HG03520 (cell line): ENCODE measurements at regions not wholly inside any gene's neighbourhood (a gene's known extent, or its start where the extent isn't known, plus 50 kb on each side); places are given as distances from the start of the nearest gene placed in this dataset.
"Not testable (repeated sequence)": the region's sequence is repeated elsewhere in the genome, so short reads cannot be mapped to it uniquely, and the experiment has no call there.

Experiments used
- ATAC-seq: cut with Tn5 transposase; IDR thresholded peaks from one replicate; pipeline ENCODE4 v1.9.1; 2021; ENCODE audit warnings: mild to moderate bottlenecking, moderate library complexity; ENCODE audit not compliant: unreplicated experiment

DNA sequence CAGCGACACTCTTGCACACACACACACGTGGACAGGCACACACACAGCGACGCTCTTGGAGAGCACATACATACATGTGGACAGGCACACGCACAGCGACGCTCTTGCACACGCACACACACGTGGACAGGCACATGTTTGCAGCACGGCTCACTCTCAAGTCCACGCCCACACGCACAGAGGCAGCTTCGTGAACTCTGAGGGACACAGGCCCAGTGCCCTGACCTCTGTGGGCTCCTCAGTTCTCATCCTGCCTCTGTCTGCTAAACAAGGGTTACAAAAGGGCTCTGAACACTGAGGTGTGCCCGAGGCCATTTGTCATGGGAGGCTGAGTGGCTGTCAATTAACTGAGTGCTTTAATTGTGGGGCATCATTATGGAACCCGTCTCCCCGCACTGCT lies 558.8 kb upstream of the ADAMTS16 start:
- no peak for ATAC-seq

DNA sequence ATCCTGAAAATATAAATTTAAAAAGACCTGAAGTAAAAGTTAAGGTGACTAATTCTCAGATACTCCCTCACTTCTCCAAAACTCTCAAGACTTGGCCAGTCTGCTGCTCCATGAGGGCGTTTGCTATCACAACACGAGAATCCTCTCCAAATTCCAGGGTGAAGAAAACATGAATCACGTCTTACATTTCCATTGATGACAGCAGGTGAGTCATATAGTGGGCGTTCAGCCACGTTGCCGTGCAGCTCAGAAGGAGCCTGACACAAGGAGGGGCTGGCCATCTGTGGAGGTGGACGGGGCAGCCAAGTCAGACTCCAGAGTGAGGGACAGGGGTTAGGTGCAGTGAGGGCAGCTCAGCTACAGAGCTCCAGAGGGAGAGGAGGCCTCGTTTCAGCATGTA lies 555.1 kb upstream of the ADAMTS16 start:
- no peak for ATAC-seq

DNA sequence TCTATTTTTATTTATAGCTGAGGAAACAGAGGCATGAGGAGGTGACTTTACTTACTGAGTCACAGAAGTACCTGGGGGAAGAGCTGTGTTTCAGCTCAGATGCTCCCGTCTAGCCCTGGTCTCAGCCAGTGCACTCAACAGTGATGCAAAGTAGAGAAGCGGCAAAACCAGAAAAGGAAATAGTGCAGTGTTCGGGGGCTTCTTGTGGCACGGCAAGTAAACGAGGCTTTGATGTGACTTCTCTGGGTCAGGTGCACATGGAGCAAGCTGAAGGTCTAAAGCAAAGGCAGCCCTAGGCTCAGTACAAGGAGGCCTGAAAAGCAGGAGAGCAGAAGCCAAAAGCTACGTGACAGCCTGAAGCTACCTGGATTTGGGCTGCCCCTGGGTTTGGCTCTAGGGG lies 526.7 kb upstream of the ADAMTS16 start:
- no peak for ATAC-seq

DNA sequence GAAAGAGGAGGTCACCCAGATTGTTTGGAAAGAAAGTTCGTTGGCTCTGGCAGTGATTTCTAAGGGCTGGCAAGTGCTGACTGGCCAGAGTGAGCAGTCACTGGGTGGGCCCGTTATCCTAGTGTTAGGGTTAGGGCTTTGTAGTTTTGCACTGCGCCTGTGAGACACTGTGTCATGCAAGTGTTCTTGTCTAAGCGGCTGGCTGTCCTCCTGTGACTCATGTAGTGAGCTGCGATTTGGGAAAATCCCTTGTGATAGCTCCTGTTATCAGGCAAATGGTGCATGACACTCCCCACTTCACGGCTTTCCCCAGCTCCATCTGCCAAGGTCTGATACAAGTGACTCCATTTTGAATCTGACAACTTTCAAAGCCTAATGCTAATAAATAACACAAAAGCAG lies 526.0 kb upstream of the ADAMTS16 start:
- no peak for ATAC-seq

DNA sequence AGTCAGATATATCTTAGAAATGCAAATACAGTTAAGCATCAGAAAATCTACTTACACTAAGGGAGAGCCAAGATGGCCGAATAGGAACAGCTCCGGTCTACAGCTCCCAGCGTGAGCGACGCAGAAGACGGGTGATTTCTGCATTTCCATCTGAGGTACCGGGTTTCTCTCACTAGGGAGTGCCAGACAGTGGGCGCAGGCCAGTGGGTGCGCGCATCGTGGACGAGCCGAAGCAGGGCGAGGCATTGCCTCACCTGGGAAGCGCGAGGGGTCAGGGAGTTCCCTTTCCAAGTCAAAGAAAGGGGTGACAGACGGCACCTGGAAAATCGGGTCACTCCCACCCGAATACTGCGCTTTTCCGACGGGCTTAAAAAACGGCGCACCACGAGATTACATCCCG lies 524.8 kb upstream of the ADAMTS16 start:
- not testable (repeated sequence) for ATAC-seq

DNA sequence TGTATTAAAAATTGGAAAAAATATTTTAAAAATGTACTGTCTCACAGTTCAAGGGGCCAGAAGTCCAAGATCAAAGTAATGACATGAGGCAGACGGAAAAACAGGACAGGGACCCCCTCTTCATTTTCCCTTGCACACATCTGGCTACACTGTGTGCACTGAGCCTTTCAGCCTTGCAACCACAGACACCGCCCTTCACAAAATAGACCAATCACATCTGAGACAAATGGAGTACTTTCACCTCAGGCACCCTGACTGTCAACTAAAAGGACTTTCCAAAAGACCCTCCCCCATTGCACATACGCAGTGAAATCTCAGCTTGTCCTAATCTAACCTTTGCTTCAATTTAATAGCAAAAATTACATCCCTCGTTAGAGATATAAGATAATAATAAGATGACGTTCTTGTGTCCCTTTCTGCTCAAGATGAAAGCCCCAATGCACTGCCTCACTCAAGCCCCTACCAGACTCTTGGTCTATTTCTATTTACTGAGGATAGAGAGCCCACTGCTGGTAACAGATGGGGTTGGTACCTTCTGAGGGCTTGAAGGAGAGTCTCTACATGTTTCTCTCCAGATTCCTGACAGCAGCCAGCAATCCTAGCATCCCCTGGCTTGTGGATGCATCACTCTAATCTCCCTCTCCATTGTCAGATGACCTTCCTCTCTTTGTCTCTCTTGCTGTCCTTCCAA lies 514.8 kb upstream of the ADAMTS16 start:
- no peak for ATAC-seq

DNA sequence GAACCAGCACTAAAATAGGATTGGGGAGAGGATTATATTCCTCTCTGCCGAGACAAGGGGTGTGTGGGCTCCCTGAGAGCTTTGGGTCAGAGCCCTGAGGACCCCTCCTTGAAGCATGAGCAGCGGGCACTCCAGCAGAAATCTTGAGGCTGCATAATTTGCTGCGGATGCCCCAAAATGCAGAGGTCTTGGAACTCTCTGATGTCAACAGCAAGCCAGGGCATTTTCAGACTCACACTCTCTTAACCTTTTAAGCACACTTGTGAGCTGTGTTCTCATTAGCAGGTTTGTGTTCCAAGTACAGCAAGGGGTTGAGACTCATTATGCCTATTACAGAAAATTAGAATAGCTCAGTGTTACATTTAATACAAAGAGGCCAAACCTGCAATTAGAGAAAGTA lies 513.0 kb upstream of the ADAMTS16 start:
- ATAC-seq, result no peak

DNA sequence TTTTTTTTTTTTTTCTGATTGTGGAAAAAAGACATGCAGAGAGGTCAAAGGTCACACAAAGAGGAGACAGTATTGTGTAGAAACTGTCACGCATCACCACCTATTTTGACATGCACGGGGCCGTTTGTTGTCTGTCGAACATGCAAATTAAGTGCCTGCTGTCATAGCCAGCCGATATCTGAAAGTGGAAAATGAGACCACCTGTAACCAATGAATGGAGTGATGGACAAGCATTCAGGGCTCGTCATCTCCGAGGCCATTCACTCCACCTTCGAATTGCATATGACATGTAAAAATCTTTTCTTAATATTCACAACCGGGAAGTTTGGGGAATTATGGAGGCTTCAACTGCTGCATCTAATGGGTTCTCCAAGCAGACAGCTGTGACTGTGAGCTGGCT lies 512.2 kb upstream of the ADAMTS16 start:
- no peak for ATAC-seq

DNA sequence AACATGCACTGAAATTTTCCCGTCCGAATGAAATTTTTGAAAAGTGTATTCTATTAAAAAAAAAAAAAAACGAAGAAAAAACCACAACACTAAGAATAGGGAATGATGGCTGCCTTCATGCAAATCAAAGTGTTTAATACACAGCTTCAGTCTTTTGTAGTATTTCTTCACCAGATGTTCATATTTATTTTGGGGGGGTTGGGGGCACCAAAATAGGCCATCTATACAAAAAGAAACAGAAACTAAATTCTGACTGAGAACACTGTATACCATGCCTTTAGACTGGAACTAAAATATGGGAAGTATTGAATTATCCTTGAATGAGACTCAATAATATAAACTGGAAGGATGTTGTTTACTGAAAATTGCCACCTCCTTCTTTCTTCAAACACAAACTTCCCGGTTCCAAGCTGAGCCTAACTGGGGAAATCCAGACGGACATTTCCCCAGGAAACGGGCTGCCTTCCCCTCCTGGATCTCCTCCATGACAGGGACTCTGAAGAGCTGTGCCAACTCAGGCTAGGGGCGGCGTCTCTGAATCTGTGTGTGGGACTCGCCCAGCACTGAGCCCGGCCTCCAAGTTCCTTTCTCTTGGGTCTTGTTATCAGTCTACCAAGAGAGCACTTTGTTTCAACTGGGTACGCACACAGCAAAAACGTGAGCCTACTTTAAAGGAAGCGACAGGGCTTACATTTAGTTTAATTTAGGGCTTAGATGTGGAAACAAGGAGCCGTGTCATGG lies 511.3 kb upstream of the ADAMTS16 start:
- no peak for ATAC-seq

DNA sequence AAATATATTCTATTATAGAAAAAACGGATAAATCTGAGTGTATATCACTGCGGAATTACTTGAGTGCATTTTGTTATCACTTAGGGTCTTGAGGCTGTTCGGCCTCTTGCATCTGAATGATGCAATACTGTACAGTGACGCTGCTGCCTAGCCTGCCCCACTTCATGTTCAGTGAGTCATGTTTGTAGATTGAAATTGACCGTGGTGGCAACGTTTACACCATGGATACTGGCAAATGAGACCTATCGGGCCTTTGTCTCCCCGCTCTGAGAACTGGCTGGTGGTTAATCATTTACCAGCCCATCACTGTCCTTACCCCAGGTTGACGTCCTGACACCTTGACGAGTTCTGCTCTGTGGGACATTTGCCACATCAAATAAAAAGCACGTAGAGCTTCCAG lies 510.1 kb upstream of the ADAMTS16 start:
- ATAC-seq, result no peak

DNA sequence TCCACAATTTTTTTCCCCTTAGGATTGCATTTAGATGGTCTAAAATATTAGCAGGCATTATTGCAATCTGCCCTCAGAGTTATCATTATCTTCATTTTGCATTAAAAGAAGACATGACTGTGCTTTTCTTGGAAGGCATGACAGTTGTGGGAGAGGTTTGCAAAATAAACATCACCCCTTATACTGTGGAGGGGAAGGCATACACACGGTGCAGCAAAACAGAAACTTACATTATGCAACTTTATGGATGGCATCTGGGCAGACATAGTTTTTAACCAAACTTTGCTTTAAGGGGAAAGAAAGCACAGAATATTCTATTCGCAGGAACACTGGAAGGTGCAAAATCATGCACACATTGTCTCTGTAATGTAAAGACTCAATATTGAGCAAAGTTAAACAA lies 505.8 kb upstream of the ADAMTS16 start:
- ATAC-seq, result no peak

DNA sequence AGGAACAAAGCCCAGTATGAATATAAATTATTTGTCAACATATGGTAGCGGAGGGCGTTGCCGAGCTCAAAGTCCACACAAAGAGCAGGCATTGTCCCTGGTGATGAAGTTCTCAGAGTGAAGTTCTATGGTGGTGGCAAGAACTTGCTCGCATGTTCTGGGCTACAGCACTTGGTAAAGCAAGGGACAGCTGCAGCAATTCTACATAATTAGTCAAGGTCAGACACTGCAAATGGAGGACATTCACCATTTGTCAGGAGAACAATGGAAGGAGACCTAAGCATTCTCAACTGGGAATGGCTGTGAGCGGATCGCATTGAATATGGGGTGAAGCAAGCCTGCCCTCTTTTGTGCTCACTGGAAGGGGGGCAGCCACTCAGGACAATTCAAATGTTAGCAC lies 503.8 kb upstream of the ADAMTS16 start:
- ATAC-seq, result no peak

DNA sequence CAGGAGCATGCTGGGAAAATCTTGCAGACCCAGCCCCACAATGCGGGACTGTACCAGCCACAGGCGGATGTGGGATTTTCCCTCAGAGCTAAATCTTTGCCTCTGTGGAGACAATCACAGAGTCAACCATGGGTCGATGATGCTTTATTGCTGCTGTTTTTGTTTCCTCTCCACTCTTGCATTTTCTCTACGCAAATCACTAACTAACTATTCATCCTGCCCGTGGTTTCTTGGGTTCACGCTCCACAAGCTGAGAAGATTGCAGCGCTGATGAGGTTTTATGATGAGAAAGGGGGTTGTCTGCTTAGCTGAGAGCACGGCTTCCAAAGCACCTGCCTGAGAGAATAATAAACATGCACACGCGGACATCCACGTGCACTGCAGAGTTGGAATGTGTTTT lies 500.2 kb upstream of the ADAMTS16 start:
- ATAC-seq, result no peak

DNA sequence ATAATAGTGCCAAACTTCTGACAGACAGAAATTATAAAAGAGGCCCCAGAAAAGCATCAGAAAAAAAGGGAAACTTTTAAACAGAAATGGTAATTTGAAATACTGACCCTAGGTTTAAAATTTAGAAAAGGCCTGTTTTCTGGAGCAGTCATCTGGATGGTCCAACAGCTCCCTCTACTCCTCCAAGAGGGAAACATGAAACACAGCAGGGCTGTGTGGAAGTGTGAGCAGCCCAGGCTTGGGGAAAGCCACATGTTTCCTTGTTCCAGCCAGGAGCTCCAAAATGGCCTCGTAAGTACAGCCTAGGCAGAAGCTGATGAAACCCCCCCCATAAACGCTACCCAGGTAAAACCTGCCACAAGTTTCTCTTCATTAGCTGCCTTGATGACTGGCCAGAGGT lies 499.3 kb upstream of the ADAMTS16 start:
- ATAC-seq, result no peak

DNA sequence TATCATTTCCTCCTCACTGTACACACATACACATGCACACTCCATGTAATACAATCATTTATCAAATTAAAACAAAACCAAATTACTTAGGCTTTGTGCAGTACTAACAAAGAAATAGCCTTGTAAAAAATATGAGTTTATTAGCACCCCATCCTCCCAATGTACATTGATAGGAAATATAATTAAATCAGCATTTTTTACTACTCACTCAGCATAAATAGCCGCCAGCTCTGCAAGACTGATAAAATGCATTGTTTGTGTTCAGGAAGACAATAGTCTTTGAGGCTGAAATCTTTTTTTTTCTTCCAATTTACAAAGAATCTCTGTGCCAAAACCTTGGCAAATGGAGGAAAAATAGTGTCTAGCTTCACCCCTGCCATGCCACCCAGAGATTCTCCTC lies 497.6 kb upstream of the ADAMTS16 start:
- no peak for ATAC-seq

DNA sequence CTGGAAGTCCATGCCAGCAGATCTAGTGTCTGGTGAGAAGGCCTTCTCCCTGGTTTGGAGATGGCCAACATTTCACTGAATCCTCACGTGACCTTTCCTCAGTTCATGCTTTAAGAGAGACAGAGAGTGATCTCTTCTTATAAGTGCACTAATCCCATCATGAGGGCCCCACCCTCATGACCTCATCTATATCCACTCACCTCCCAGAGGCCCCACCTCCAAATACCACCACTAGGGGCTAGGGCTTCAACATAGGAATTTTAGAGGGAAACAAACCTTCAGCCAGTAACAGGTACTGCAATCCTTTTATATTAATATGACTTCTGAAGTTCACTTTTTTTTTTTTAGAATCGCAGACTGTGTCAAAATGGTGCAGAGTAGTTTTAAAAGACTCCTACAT lies 496.9 kb upstream of the ADAMTS16 start:
- no peak for ATAC-seq

DNA sequence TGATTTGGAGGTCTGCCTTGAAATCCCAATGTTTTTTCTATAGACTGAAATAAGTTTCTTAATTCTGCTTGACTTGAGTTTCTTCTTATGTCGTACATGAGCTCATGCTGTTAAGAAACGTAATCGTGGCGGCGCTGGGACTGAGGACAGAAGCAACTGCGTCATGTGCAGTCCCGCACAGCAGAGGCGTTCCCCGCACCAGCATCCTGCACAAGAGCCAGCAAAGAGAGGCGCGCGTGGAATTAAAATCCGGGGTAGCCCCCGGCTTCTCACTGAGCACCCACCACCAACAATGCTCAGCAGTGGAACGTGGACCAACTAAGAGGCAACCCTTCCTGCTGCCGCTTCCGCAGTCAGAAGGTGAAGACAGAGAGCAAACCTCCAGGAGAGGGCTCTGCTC lies 496.2 kb upstream of the ADAMTS16 start:
- no peak for ATAC-seq

DNA sequence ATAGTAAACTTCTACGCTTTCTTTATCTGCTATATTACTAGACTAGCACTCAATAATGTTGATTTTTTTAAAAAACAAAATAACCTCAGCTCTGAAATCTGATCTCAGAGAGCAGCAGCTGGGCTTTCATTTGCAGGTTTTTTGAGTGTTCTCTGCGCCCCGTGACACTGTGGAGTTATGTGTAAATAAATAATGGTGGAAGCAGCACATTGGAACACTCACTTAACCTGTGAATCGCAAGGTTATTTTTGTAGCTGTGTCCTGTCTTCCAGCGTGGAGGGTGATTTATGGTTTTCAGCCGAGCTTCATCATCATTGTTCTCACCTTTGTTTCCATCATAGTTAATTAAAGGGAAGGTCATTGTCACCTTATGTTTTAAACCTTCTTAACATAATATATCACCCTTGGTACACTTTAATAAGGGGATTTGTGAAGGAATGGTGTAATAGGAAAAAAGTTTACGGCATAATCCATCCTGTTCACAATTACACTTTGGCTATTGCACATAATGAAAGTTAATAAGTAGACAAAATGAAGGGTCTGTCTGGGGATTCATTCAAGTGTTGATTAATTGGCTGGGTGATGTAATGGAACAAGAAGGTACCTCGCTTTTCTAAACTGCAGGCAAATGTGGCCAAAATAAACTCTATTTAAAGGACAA lies 493.3 kb upstream of the ADAMTS16 start:
- ATAC-seq, result no peak

DNA sequence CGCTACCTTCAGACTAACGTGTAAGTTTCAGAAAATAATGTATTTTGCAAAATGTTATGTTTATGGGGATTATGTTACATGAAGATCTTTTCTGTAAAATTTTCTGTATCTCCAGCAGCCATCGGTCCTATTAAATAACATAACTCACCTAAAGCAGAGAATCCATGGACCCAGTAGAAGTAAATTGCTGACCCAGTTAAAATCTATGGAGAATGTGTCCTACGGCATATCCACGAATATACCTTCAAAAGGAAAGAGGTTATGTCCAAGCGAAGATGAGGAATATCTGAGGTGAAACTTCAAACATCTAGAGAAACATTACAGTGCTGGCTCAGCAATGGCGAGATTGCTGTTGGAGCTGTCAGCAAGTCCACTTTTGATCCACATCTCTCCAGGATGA lies 492.2 kb upstream of the ADAMTS16 start:
- ATAC-seq, result no peak

DNA sequence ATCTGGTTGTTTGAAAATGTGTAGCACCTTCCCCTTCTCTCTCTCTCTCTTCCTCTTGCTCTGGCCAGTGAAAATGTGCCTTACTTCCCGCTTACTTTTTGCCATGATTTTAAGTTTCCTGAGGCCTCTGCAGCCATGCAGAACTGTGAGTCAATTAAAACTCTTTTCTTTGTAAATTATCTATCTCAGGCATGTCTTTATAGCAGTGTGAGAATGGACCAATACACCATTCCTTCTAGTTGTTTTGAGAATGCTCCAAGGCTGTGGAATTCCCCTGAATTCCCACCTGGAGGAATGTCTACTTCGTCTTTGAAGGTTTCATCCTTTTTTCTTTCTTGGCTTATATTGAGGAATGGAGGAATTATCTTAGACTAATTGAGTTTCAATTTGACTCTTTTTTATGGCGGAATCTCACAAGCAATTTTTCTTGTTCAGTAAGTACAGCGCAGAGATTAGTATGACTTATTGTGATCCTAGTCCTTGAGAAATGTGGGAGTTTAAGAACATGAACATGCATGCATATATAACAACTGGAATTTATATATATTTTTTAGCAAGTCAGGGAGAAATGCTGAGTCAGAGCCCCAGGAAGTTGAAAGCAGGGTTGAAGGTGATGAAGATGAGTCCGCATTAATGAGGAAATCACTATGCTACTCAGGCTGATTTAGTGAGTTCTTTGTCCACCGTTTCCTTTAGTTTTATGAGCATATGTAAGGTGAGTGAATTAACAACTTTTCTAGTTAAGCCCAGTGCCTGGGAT lies 488.1 kb upstream of the ADAMTS16 start:
- ATAC-seq, result no peak

DNA sequence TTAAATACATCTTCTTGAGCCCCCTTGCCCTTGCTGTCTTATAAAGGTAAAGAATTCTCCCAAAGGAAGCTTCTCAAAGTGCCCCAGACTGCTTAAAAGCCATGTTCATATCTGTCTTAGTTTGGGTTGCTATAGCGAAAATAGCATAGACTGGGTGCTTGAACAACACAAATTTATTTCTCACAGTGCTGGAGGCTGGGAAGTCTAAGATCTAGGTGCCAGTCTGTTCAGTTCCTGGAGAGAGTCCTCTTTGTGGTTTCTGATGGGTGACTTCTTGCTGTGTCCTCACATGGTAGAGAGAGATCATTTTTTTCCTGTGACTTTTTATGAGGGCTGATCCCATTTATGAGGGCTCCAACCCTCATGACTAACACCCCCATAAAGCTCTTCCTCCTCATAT lies 486.7 kb upstream of the ADAMTS16 start:
- ATAC-seq, result no peak

DNA sequence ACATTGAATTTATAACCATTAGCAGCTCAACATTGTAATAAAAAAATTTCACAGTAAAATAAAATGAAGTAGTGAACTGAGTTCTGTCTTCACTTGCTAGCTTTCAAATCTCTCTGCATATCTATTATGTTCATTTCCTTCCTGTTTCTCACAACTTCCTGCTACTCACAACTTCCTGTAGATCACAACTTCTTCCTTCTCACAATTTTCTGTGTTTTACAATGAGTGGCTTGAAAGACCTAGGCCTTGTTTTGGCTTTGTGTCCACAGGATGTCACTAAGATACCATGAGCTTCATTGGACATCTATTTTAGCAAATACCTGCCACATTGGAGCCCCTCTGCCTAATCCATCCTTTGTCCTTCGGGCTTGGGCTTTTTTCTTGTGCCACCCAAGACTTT lies 480.3 kb upstream of the ADAMTS16 start:
- ATAC-seq, result no peak
